Gastroesophageal sphincter (tissue), 3 donors: ENCODE measurements at regions not wholly inside any gene's neighbourhood (a gene's known extent, or its start where the extent isn't known, plus 50 kb on each side); places are given as distances from the start of the nearest gene placed in this dataset.

Source experiments
- EP300 ChIP-seq: sonication (generic); formaldehyde crosslinking; IDR thresholded peaks from one replicate; pipeline ENCODE4 v1.6.1; 2017; ENCODE audit warnings: antibody characterized with exemption, mild to moderate bottlenecking
- POLR2A ChIP-seq, 2 donors: fragments of 450-650 bp; IDR thresholded peaks; one replicate each; pipeline ENCODE4 v1.6.1; 2017; ENCODE audit warnings: antibody characterized with exemption in 2 of 2, mild to moderate bottlenecking in 2 of 2, moderate library complexity in 1 of 2
- POLR2AphosphoS5 ChIP-seq: sonication (generic); formaldehyde crosslinking; IDR thresholded peaks from one replicate; pipeline ENCODE4 v1.6.1; 2017; ENCODE audit warnings: antibody characterized with exemption
- TF ChIP-seq, protein P1 (sequence below), 4 experiments: fragments of 200-600 bp in 2 of 4; fragments of 450-650 bp in 2 of 4; sonication (generic) in 1 of 4; IDR thresholded peaks; one replicate each; pipeline ENCODE4 v1.5.1; 2017 to 2019; ENCODE audit warnings: antibody characterized with exemption in 4 of 4, mild to moderate bottlenecking in 2 of 4, moderate library complexity in 2 of 4

DNA sequence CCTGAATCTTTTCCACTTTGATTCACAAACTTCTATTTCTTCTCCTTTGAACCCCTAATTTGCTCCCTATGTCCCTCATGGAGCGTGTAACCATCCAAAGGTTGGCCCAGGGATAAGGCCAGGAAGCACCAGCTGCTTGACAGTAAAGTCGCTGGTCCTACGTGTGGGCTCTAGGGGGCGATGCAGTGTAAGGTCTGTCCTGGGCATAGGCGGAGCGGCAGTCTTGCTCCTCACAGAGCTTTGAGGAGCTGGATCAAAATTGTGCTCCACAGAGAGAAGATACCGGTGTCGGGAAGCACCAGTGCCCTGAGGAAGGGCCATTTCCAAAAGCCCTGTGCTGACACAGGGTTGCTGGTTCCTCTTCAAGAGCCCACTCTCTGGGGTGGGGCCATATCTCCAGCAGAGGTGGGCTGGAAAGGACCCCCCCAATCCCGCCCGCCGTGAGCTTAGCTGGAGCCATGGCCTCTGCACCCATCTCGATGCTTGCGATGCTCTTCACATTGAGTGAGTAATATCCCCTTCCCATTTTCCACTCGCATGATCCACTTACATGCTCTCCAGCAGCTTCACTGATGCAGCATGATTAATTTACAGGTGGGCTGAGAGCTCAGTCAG is 49.9 kb upstream of the OR4E1 start:
- no peak for TF ChIP-seq POLR2AphosphoS5
- no peak for TF ChIP-seq POLR2A (IDR thresholded peaks at IDR 0.05)
- TF ChIP-seq, protein P1, sequence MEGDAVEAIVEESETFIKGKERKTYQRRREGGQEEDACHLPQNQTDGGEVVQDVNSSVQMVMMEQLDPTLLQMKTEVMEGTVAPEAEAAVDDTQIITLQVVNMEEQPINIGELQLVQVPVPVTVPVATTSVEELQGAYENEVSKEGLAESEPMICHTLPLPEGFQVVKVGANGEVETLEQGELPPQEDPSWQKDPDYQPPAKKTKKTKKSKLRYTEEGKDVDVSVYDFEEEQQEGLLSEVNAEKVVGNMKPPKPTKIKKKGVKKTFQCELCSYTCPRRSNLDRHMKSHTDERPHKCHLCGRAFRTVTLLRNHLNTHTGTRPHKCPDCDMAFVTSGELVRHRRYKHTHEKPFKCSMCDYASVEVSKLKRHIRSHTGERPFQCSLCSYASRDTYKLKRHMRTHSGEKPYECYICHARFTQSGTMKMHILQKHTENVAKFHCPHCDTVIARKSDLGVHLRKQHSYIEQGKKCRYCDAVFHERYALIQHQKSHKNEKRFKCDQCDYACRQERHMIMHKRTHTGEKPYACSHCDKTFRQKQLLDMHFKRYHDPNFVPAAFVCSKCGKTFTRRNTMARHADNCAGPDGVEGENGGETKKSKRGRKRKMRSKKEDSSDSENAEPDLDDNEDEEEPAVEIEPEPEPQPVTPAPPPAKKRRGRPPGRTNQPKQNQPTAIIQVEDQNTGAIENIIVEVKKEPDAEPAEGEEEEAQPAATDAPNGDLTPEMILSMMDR (IDR thresholded peaks at IDR 0.05): no peak
- TF ChIP-seq EP300: no peak
